Neural progenitor cell (in vitro differentiated cells): ENCODE measurements at regions not wholly inside any gene's neighbourhood (a gene's known extent, or its start where the extent isn't known, plus 50 kb on each side); places are given as distances from the start of the nearest gene placed in this dataset.

ENCODE experiments used
- CTCF ChIP-seq: fragments of 200-600 bp; sonication (generic); IDR thresholded peaks from 2 replicates; pipeline ENCODE4 v1.5.1; 2017; ENCODE audit warnings: antibody characterized with exemption, mild to moderate bottlenecking
- EZH2 ChIP-seq: fragments of 200-600 bp; sonication (generic); IDR thresholded peaks from 2 replicates; pipeline ENCODE4 v1.6.1; 2017; ENCODE audit warnings: antibody characterized with exemption, mild to moderate bottlenecking, moderate library complexity

- TF ChIP-seq CTCF (no peak), EZH2 (no peak)
Measured at GRCh38 chr16:9219813-9220212, 128.4 kb downstream of the HAPSTR1 start.
